GM13977 (cell line): ENCODE measurements at regions not wholly inside any gene's neighbourhood (a gene's known extent, or its start where the extent isn't known, plus 50 kb on each side); places are given as distances from the start of the nearest gene placed in this dataset.

ENCODE experiments used
- DNase-seq: peaks from one replicate; pipeline ENCODE4 v3.0.0; 2012; ENCODE audit warnings: low spot score
- CTCF ChIP-seq: IDR thresholded peaks from 2 replicates; pipeline ENCODE4 v1.5.1; 2012; ENCODE audit warnings: mild to moderate bottlenecking, control low read depth; ENCODE audit not compliant: insufficient read depth; ENCODE audit errors: extremely low read depth, missing control alignments
- in situ Hi-C: fragments of 300-500 bp; cut with MboI; formaldehyde crosslinking; loops from one replicate; pipeline ENCODE4 v1.12.0; 2022; ENCODE audit warnings: low sequenced_read_pairs, low pct_unique_long_range_greater_than_20kb, mixed read lengths, inconsistent platforms; ENCODE audit not compliant: unreplicated experiment

GRCh38 chr12:94080341-94081009 is 67.9 kb upstream of the PLXNC1 start:
- in situ Hi-C loops, result loop anchor here (25.0 kb wide), 2 partner anchors 318 to 1293 kb away; no protein-coding TSS in a partner anchor
- DNase-seq, result no peak
- TF ChIP-seq CTCF, result no peak

GRCh38 chr12:94082690-94083089 is 65.7 kb upstream of the PLXNC1 start:
- in situ Hi-C loops, result loop anchor here (25.0 kb wide), 2 partner anchors 320 to 1295 kb away; no protein-coding TSS in a partner anchor
- TF ChIP-seq CTCF, result no peak
- no peak for DNase-seq

- no peak for TF ChIP-seq CTCF
- in situ Hi-C loops, result loop anchor here (25.0 kb wide), 2 partner anchors 328 to 1303 kb away; no protein-coding TSS in a partner anchor
- no peak for DNase-seq
Observed at GRCh38 chr12:94089891-94090290, 58.5 kb upstream of the PLXNC1 start.

GRCh38 chr12:94091624-94092023 is 56.8 kb upstream of the PLXNC1 start:
- in situ Hi-C loops, result loop anchor here (25.0 kb wide), 2 partner anchors 329 to 1304 kb away; no protein-coding TSS in a partner anchor
- TF ChIP-seq CTCF, result no peak
- DNase-seq, result no peak

- DNase-seq, result no peak
- in situ Hi-C loops, result loop anchor here (25.0 kb wide), 2 partner anchors 330 to 1305 kb away; no protein-coding TSS in a partner anchor
Observed at GRCh38 chr12:94092516-94093241, 55.7 kb upstream of the PLXNC1 start.

More at GRCh38 chr12:94092516-94093241, 55.7 kb upstream of the PLXNC1 start:
- no peak for TF ChIP-seq CTCF
